LoVo (cell line): ENCODE measurements at regions not wholly inside any gene's neighbourhood (a gene's known extent, or its start where the extent isn't known, plus 50 kb on each side); places are given as distances from the start of the nearest gene placed in this dataset.
"Not testable (repeated sequence)": the region's sequence is repeated elsewhere in the genome, so short reads cannot be mapped to it uniquely, and the experiment has no call there.

ENCODE experiments used
- DNase-seq: peaks from one replicate; pipeline ENCODE4 v3.0.0-alpha.2; 2016; ENCODE audit warnings: low spot score

- DNase-seq = no peak
These were observed 51.7 kb upstream of the COL8A1 start for GRCh38 chr3:99586701-99587100.

DNA sequence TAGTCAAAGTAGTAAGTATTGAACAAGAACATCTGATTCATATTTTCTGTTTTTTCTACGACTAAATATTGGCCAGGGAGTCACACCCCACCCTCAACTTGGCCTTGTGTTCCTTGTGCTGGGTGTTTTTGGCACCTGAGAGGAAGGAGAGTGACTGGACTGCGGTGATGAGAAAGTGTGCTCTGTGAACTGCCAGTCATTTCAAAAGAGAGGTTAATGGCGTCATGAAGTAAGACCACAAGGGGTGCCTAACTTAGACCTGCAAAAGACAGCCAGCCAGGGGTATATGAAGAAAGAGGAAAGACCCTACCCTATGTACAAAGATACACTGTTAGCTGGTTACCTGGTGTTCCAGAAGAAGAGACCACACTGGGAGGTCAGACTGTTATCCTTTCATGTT, 58.4 kb upstream of the COL8A1 start:
- no peak for DNase-seq

- DNase-seq = no peak
These were observed 59.1 kb upstream of the COL8A1 start for GRCh38 chr3:99579246-99579645.

- no peak for DNase-seq
These were observed 59.9 kb upstream of the COL8A1 start for GRCh38 chr3:99578339-99578970.

- no peak for DNase-seq
These were observed 61.4 kb upstream of the COL8A1 start for GRCh38 chr3:99576904-99577559.

DNA sequence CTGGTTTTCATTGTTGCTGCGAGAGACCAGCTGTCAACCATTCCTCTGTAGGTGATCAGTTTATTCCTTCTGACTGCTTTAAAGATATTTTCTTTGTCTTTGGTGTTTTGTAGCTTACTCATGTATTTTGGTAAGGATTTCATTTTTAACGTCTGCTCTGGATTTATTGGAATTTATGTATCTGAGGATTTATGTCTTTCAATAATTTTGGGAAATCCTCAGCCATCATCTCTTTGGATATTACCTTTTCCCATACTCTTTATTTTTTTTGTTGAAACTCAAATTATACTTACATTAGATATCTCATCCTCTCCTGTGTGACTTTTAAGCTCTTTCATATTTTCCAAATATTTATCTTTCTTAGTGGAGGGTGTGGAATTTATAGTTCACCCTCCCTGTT, 62.7 kb upstream of the COL8A1 start:
- DNase-seq = no peak

DNA sequence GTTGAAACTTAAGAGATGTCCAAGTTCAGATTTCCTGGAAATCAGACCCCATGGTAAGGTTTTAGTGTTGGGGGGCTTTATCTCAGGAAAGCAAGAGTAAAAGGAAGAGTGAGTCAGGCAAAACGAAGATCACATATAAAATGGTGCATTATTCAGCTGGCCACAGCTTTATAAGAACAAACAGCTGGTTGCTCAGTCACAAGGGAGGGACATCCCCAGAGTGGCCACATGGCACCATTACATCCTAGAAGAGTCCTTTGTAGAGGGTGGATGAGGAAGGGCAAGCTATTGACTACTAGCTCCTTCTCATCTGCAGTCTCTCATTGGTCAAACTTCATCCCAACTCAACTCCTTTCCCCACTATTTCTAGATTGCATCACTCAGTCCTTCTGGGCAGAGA, 68.3 kb upstream of the COL8A1 start:
- no peak for DNase-seq

- DNase-seq = no peak
These were observed 69.6 kb upstream of the COL8A1 start for GRCh38 chr3:99568663-99569335.

DNA sequence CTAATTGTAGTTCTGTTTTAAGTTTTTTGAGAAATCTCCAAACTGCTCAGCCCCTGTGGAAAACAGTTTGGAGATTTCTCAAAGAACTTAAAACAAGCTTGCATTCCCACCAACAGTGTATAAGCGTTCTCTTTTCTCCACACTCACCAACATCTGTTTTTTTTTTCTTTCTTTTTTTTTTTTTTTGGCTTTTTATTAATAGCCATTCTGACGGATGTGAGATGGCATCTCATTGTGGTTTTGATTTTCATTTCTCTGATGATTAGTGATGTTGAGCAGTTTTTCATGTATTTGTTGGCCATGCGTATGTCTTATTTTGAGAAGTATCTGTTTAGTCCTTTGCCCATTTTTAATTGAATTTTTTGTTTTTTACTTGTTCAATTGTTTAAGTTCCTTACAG, 73.1 kb upstream of the COL8A1 start:
- no peak for DNase-seq

GRCh38 chr3:99562990-99563607, 75.3 kb upstream of the COL8A1 start:
- no peak for DNase-seq

- no peak for DNase-seq
These were observed 76.3 kb upstream of the COL8A1 start for GRCh38 chr3:99562138-99562537.

DNA sequence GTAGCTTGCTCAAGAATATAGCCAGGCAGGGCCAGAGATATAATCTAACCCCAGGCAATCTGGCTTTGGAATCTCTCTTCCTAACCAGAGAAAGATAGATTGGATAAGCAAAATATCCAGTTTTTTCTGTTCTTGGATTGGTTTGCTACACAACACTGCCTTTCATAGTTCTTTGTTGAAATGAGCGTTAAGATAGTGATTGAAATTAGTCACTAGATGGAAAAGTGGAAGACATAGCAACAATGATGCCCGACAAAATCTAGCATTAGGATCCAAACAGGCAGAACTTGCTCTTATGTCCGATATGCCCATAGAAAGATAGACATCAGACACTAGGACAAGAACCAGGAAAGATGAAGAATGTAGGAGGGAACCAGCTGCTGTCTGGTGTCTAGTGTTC, 77.3 kb upstream of the COL8A1 start:
- no peak for DNase-seq

DNA sequence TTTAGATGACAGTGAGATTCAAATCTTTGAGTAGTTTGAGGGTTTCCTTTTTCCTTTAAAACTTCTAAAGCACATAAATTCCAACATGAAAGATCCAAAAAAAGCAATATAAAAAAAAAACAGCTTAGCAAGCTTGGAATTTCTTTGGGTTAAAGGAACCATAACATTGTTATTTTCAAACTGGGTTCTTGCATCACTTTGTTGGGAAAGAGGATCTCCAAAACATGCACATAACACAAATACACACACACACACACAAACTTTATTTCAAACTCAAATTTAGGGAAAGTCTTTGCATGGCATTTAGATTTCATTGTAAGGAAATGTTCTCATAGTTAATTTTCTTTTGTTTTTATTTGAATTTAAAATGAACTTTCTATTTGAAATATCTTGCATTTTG, 79.2 kb upstream of the COL8A1 start:
- DNase-seq = no peak

DNA sequence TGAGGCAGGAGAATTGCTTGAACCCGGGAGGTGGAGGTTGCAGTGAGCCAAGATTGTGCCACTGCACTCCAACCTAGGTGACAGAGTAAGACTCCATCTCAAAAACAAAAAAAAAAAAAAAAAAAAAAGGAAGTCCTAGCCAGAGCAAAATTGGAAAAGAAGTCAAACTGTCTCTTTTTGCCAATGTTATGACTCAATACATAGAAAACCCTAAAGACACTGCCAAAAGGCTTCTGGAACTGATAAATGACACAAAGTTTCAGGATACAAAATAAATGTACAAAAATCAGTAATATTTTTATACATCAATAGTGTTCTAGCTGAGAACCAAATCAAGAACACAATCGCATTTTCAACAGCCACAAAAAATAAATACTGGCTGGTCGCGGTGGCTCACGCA, 82.5 kb upstream of the COL8A1 start:
- DNase-seq = not testable (repeated sequence)

DNA sequence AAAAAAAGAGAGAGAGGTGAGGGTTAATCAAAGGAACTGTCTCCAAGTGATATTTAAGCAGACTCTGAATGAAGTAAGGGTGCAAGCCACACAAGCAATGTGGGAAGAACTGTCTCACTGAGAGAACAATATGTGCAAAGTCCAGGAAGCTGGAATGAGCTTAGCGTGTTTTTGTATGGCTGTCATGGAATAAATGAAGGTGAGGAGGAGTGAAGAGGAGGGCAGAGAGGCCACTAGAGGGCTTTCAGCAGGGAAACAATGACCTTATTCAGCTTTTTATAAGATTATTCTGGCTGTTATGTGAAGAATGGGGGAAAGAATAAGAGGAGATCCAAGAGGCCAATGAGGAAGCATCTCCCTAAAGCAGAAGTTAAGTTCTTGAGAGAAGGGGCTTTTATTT, 86.9 kb upstream of the COL8A1 start:
- DNase-seq = no peak

GRCh38 chr3:99549957-99550603, 88.3 kb upstream of the COL8A1 start:
- DNase-seq = no peak

GRCh38 chr3:99549220-99549619, 89.2 kb upstream of the COL8A1 start:
- DNase-seq = no peak

DNA sequence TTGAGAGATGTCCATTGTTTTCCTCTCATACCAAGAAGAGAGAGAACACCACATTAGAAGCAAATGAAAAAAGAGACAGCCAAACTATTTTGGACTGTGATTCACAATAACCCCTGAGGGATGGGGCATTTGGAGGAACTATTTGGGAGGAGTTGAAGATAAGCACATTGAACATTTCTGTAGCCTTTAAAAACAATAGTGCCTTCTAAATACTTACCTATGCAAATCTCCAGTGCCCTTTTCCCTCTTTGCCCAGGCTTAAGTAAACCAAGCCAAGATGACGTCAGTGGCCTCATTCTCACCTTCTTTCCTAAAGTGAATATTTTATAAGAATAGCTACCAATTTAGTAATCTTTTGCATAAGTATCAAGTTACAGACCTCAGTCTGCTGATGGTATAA, 89.7 kb upstream of the COL8A1 start:
- DNase-seq = no peak

DNA sequence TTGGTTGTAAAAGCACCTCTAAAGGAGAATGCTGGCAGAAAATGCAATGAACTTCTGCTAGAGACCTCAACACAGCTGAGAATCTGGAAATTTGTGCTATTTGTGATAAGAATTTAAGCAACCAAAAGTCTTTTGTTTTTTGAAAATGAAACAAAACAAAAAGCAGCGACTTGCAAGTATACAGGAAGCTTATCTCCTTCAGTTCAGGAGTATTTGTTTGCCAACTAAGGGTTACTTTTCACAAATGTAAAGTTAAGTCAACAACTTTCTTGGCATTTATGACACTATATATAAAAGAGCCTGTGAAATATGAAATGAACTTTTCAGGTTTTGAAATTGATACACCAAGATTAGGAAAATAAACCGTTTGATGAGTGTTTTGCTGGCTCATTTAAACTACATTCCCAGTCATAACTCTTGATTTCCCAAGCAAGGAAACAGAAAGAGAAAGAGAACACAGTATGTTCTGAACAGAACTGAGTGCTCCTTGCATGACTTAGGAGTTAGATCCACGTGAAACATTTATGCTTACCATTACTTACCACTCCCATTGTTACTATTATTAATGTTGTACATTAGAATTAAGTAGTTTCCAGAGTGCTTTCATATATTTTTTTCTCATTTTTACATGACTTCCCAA, 92.3 kb upstream of the COL8A1 start:
- no peak for DNase-seq

GRCh38 chr3:99544786-99545281, 93.6 kb upstream of the COL8A1 start:
- no peak for DNase-seq

GRCh38 chr3:99543796-99544195, 94.6 kb upstream of the COL8A1 start:
- no peak for DNase-seq
